OCI-LY3 (cell line): ENCODE measurements at regions not wholly inside any gene's neighbourhood (a gene's known extent, or its start where the extent isn't known, plus 50 kb on each side); places are given as distances from the start of the nearest gene placed in this dataset.

Experiments
- H2AFZ ChIP-seq: fragments of 200-600, 300-600 bp; shearing (Covaris generic); 2 replicates; pipeline ENCODE4 v1.6.0; 2014; ENCODE audit warnings: antibody characterized with exemption, low read depth, low read length
- H3K27ac ChIP-seq: fragments of 200-600, 300-600 bp; sonication (generic); 2 replicates; pipeline ENCODE4 v1.5.1; 2014; ENCODE audit warnings: mild to moderate bottlenecking, low read length, moderate library complexity, mixed read lengths
- H3K27me3 ChIP-seq: fragments of 200-600, 300-600 bp; sonication (generic); 2 replicates; pipeline ENCODE4 v1.6.1; 2014; ENCODE audit warnings: low read depth, low read length, mixed read lengths
- H3K36me3 ChIP-seq: fragments of 200-600, 300-600 bp; sonication (generic); replicated peaks from 2 replicates; pipeline ENCODE3; 2014; ENCODE audit warnings: low read depth, low read length, mixed read lengths
- H3K4me1 ChIP-seq: fragments of 300-600, 200-600 bp; sonication (generic); 2 replicates; pipeline ENCODE4 v1.6.1; 2014; ENCODE audit warnings: low read length, mixed read lengths
- H3K4me2 ChIP-seq: fragments of 200-600, 300-600 bp; sonication (generic); 2 replicates; pipeline ENCODE4 v1.6.1; 2014; ENCODE audit warnings: low read length, mixed read lengths
- H3K4me3 ChIP-seq: fragments of 300-600, 200-600 bp; sonication (generic); 2 replicates; pipeline ENCODE4 v1.5.1; 2014; ENCODE audit warnings: antibody characterized with exemption, mild to moderate bottlenecking, low read length, moderate library complexity
- H3K79me2 ChIP-seq: fragments of 300-600, 200-600 bp; shearing (Covaris generic); 2 replicates; pipeline ENCODE4 v1.6.1; 2014; ENCODE audit warnings: mild to moderate bottlenecking, low read length, mixed read lengths
- H3K9ac ChIP-seq: fragments of 300-600, 200-600 bp; shearing (Covaris generic); 2 replicates; pipeline ENCODE4 v1.6.0; 2014; ENCODE audit warnings: mild to moderate bottlenecking, low read length, moderate library complexity
- H3K9me3 ChIP-seq: fragments of 200-600, 300-600 bp; shearing (Covaris generic); 2 replicates; pipeline ENCODE4 v1.6.1; 2014; ENCODE audit warnings: low read length, mixed read lengths; ENCODE audit not compliant: insufficient read depth
- H4K20me1 ChIP-seq: fragments of 200-600, 300-600 bp; sonication (generic); 2 replicates; pipeline ENCODE4 v1.6.1; 2016; ENCODE audit warnings: low read length, mixed read lengths; ENCODE audit not compliant: insufficient read depth
- EZH2phosphoT487 ChIP-seq: fragments of 200-600 bp; shearing (Covaris generic); IDR thresholded peaks from 2 replicates; pipeline ENCODE4 v1.6.1; 2018; ENCODE audit warnings: antibody characterized with exemption, mixed run types, low read depth
- TF ChIP-seq, protein P1 (sequence below): fragments of 200-600, 300-600 bp; sonication (generic); IDR thresholded peaks from 2 replicates; pipeline ENCODE4 v1.5.1; 2014; ENCODE audit warnings: antibody characterized with exemption, low read length, low read depth

GRCh38 chr20:7302250-7302649 is 534.8 kb downstream of the BMP2 start:
- Histone ChIP-seq H3K27ac (no peak overlapping the region), H3K27me3 (no peaks in the 10 kb centered on the region), H3K9ac (no peak overlapping the region), H3K79me2 (no peaks in the 10 kb centered on the region), H3K9me3 (no peaks in the 10 kb centered on the region), H2AFZ (no peak overlapping the region), H4K20me1 (no peaks in the 10 kb centered on the region), H3K36me3 (no peaks in the 10 kb centered on the region), H3K4me2 (no peak overlapping the region), H3K4me3 (no peak overlapping the region), H3K4me1 (no peaks in the 10 kb centered on the region)
- no peak for TF ChIP-seq EZH2phosphoT487
- TF ChIP-seq, protein P1, sequence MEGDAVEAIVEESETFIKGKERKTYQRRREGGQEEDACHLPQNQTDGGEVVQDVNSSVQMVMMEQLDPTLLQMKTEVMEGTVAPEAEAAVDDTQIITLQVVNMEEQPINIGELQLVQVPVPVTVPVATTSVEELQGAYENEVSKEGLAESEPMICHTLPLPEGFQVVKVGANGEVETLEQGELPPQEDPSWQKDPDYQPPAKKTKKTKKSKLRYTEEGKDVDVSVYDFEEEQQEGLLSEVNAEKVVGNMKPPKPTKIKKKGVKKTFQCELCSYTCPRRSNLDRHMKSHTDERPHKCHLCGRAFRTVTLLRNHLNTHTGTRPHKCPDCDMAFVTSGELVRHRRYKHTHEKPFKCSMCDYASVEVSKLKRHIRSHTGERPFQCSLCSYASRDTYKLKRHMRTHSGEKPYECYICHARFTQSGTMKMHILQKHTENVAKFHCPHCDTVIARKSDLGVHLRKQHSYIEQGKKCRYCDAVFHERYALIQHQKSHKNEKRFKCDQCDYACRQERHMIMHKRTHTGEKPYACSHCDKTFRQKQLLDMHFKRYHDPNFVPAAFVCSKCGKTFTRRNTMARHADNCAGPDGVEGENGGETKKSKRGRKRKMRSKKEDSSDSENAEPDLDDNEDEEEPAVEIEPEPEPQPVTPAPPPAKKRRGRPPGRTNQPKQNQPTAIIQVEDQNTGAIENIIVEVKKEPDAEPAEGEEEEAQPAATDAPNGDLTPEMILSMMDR, result no peak

DNA sequence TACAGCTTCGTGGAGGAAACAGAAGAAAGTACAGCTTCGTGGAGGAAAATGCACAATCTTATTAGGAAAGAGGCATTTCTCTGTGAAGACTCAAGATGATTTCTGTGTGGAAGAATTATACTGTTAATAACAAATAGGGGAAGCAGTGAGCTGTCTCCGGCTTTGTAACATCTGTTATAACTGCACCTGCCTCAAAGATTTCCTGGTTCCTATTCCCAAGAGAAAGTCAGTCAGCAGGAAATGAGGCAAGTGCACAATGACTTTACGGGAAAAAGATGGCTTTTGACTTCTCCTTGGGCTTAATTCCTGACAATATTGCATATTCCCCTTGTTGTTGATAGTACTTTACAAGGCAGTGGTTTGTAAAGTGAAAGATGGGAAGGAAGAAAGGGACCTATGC is 538.5 kb downstream of the BMP2 start:
- Histone ChIP-seq H3K9me3 (no peaks in the 10 kb centered on the region), H3K4me1 (no peaks in the 10 kb centered on the region), H3K4me2 (no peak overlapping the region), H3K27ac (no peak overlapping the region), H3K27me3 (no peaks in the 10 kb centered on the region), H3K79me2 (no peaks in the 10 kb centered on the region), H3K9ac (no peak overlapping the region), H3K36me3 (no peaks in the 10 kb centered on the region), H2AFZ (no peak overlapping the region), H3K4me3 (no peak overlapping the region), H4K20me1 (no peaks in the 10 kb centered on the region)
- TF ChIP-seq, protein P1, result no peak
- no peak for TF ChIP-seq EZH2phosphoT487

- Histone ChIP-seq H3K27me3 (no peaks in the 10 kb centered on the region), H3K4me2 (no peak overlapping the region), H3K27ac (no peak overlapping the region), H3K9ac (no peak overlapping the region), H3K36me3 (no peaks in the 10 kb centered on the region), H3K4me3 (no peak overlapping the region), H3K79me2 (no peaks in the 10 kb centered on the region), H4K20me1 (no peaks in the 10 kb centered on the region), H3K4me1 (no peaks in the 10 kb centered on the region), H3K9me3 (no peaks in the 10 kb centered on the region), H2AFZ (no peak overlapping the region)
- TF ChIP-seq EZH2phosphoT487, result no peak
- TF ChIP-seq, protein P1, result no peak
Observed at GRCh38 chr20:7308163-7308562, 540.7 kb downstream of the BMP2 start.

DNA sequence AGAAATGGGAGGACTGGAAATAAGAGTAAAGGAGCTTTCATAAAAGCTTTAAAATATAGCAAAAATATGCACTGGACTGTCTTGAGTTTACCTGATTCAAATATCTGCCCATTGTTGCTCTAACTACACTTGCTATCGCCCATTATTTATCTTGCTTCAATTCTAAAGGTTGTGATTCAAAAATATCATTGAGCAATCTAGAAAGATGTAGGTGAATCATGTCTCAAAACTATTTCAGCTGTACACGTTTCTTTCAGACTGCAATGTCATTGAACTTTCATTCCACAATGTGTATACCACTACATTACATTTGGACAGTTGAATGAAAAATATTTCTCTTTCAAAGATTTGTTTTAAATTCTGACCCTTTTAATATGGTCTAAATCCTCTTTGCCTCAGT is 545.6 kb downstream of the BMP2 start:
- Histone ChIP-seq H3K4me3 (no peak overlapping the region), H2AFZ (no peak overlapping the region), H3K4me2 (no peak overlapping the region), H3K36me3 (no peaks in the 10 kb centered on the region), H3K27me3 (no peaks in the 10 kb centered on the region), H4K20me1 (no peaks in the 10 kb centered on the region), H3K9me3 (no peaks in the 10 kb centered on the region), H3K27ac (no peak overlapping the region), H3K79me2 (no peaks in the 10 kb centered on the region), H3K9ac (no peak overlapping the region), H3K4me1 (no peaks in the 10 kb centered on the region)
- TF ChIP-seq, protein P1, result no peak
- no peak for TF ChIP-seq EZH2phosphoT487
